ENCODE measurements at regions not wholly inside any gene's neighbourhood (a gene's known extent, or its start where the extent isn't known, plus 50 kb on each side); places are given as distances from the start of the nearest gene placed in this dataset.
A peak's percentile ranks its signal among the peaks of the same experiment; 100 is the strongest.

DNA sequence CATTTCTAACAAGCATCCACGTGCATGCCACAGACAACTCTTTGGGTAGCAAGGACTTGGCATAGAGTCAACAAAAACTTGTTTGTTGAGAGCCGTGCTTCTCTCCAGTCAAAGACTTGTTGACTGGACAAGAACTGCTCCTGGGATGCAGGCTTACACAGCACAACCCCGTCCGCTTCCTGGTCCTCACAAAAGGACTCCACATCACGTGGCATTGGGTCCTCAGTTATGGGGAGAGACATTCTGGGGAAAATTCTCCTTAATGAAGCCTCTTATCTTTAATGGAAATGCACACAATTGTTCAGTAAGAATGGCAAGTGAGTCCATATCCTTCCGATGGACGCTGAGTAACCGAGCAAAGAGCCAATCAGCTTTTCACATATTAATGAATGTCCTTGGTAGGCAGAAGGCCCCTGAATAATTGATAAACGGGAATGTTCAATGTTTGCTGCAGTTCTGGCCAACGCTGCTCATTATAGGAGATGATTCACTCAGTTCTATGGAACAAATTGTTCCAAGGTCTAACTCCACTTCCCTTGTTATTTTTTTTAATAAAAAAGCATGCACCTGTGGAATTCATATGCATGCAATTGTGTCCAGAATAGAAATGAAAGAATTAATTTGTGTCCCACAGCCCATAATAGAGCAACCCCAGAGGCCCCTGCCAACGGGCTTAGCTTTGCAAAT is 97.0 kb upstream of the ZNF366 start:
- TF ChIP-seq, protein P1, sequence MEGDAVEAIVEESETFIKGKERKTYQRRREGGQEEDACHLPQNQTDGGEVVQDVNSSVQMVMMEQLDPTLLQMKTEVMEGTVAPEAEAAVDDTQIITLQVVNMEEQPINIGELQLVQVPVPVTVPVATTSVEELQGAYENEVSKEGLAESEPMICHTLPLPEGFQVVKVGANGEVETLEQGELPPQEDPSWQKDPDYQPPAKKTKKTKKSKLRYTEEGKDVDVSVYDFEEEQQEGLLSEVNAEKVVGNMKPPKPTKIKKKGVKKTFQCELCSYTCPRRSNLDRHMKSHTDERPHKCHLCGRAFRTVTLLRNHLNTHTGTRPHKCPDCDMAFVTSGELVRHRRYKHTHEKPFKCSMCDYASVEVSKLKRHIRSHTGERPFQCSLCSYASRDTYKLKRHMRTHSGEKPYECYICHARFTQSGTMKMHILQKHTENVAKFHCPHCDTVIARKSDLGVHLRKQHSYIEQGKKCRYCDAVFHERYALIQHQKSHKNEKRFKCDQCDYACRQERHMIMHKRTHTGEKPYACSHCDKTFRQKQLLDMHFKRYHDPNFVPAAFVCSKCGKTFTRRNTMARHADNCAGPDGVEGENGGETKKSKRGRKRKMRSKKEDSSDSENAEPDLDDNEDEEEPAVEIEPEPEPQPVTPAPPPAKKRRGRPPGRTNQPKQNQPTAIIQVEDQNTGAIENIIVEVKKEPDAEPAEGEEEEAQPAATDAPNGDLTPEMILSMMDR (IDR thresholded peaks at IDR 0.05; ENCODE audit: insufficient read depth, low read length), result no peak
- H3K4me3 ChIP-seq (ENCODE audit: low read depth, low read length), result no peak overlapping the region
- DNase-seq (ENCODE audit: low read depth), result no peak

DNA sequence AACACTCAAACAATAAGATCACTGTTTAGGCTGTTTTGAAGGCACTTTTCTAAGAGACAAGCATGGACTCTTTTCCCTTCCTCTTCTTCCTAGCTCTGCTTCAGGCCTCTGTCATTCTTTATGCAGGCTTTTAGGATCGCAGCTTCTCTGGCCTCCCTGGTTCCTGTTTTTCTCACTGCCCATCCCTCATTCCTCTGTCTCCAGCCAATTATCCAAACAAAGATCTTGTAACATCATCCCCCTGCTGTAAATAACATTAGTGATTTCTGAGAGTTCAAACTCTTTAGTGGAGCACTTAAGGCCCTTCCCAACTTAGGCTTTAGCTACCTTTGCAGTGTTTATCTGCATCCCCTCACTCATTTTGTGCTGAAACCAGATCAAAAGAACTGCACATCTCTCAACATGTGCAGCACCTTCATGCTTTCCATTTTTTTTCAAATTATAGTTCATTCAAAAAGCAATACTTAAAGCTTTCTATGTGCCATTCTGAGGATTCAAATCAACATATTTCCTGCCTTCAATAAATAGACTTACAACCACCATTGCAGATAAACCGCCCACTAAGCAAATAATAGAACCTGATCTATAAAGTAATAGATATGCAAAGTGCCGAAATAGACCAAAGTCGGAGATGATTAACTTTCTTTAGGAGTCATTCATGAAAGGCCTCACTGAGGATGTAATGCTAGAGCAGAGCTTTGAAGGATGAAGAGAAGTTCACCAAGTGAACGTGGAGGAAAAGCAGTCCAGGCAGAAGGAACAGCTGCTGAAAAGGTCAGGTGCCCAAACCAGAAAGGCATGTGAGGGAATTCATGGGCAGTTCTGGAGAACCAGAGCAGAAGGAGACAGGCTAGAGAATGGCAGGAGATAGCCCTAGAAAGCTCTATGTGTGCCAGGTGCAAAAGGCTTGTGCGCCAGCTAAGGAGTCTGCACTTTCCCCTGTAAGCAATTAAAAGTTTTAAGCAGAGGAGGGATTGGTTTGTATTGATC is 95.8 kb upstream of the ZNF366 start:
- DNase-seq (ENCODE audit: low read depth), result no peak
- TF ChIP-seq, protein P1 (IDR thresholded peaks at IDR 0.05; ENCODE audit: insufficient read depth, low read length), result no peak
- H3K4me3 ChIP-seq (ENCODE audit: low read depth, low read length), result no peak overlapping the region

DNA sequence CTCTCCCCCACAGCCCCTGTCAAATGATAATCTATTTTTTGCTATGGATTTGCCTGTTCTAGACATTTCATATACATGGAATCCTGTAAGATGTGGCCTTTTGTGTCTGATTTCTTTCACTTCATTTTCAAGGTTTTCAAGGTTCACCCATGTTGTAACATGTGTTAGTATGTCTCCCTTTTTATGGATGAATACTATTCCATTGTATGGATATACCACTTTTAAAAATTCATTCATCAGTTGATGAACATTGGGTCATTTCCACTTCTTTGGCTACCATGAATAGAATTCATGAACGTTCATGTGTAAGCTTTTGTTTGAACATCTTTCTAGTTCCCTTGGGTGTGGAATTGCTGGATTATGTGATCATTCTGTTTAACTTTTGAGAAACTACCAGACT is 94.7 kb upstream of the ZNF366 start:
- DNase-seq (ENCODE audit: low read depth), result no peak
- no peak overlapping the region for H3K4me3 ChIP-seq (ENCODE audit: low read depth, low read length)
- TF ChIP-seq, protein P1 (IDR thresholded peaks at IDR 0.05; ENCODE audit: insufficient read depth, low read length), result no peak

DNA sequence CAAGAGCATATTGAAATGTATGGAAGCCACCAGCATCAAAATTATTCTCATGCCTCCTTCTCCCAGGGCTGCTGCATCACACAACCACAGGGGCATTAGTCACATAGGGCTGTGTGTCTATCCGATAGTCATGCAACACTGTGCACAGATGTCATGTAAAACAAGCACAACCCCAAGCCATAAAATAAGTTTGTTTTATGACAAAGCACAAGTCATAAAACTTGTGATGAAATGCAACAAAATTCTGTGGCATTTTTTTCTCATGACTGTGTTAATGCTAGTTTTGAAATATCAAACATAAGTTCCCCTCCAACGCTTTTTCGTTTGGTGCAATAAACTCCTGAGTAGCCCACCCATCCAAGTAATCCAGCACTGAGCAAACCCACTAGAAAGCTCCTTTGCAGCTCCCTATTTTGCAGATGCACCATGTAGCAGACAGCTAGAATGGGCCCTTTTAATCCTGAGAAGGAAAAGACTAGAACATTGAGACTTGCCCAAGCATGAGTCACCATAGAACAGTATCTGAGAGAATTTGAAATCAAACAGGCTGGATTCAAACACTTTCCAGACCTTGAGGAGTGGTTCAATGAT is 93.3 kb upstream of the ZNF366 start:
- DNase-seq (ENCODE audit: low read depth), result peak; percentile 85
- H3K4me3 ChIP-seq (ENCODE audit: low read depth, low read length), result no peak overlapping the region
- TF ChIP-seq, protein P1 (IDR thresholded peaks at IDR 0.05; ENCODE audit: insufficient read depth, low read length), result no peak

DNA sequence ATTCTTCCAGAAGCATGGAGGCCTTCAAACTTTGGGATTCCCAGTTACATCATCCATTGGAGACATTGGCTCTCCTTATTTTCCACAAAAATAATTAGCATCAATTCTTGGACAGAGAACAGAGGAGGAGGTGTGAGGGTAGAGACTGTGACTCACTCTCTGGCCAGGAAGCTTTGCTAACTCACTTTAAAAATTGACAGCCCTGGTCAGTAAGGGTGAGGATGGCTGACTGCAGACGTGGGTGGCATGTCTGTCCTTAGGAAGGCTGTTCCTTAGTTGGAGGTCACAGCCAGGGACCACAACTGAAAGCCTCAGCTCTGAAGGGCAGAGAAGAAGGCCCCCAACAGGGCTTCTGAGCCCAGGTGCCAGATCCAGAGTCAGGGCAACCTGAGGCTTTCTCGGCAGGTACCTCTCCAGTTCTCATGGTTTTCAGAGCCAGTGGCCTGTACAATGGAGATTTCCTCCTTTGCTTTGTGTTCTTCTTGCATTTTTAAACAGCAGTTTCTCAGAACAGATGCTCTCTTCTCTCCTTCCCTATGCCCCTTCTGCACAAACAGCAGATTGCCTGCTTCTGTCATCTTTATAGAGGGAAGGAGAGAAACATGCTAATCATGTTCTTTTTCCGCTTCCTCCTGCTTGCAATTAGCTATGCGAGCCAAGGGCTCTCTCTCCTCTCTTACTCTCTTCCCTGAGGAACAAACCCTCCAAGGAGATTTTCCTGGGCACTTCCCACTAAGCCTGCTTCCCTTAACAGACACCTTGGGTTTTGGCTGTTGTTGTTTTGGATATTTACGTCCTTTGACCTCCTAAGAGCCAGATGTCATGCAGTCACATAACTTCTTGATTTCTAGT is 92.5 kb upstream of the ZNF366 start:
- DNase-seq (ENCODE audit: low read depth), result peak; percentile 28
- no peak overlapping the region for H3K4me3 ChIP-seq (ENCODE audit: low read depth, low read length)
- TF ChIP-seq, protein P1 (IDR thresholded peaks at IDR 0.05; ENCODE audit: insufficient read depth, low read length), result no peak

DNA sequence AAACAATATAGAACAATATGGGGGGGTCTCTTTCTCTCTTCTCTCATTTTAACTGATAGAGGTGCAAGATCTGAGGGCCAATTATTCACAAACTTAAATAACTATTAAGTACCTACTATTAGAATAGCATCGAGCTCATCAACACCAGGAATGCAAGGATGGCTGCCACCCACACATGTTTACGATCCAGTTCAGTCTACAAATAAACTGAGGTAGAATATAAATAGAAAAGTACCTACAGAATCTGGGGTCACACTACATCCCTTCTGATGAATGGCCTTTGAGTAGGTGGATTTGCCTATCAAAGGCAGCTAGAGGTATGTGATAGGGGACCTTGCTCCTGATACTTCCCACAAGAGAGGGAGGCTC is 91.8 kb upstream of the ZNF366 start:
- H3K4me3 ChIP-seq (ENCODE audit: low read depth, low read length), result no peak overlapping the region
- DNase-seq (ENCODE audit: low read depth), result no peak
- TF ChIP-seq, protein P1 (IDR thresholded peaks at IDR 0.05; ENCODE audit: insufficient read depth, low read length), result no peak
